ENCODE measurements at regions not wholly inside any gene's neighbourhood (a gene's known extent, or its start where the extent isn't known, plus 50 kb on each side); places are given as distances from the start of the nearest gene placed in this dataset.

GRCh38 chr2:10190255-10190654 lies 67.7 kb downstream of the RRM2 start:
- no peaks in the 10 kb centered on the region for H3K9me3 ChIP-seq (replicated peaks in 1 of 3)
- 93 to 96% (median 96%) methylated on average over 3 of the region's 3 CpGs for WGBS, 4 donors

GRCh38 chr2:10190737-10191532 lies 68.4 kb downstream of the RRM2 start:
- WGBS, 4 donors = 81 to 93% (median 84%) methylated on average over 8 to 10 of the region's 10 CpGs
- intact Hi-C loops (cut with DNase I) = no loop called here

More at GRCh38 chr2:10190255-10190654, 67.7 kb downstream of the RRM2 start:
- intact Hi-C loops (cut with DNase I) = no loop called here
- Histone ChIP-seq H3K27me3 (no peaks in the 10 kb centered on the region), H3K27ac (no peak overlapping the region), H3K36me3 (replicated peaks in 1 of 2) (no peaks in the 10 kb centered on the region), H3K4me1 (replicated peaks in 1 of 2) (no peaks in the 10 kb centered on the region), H3K4me3 (no peak overlapping the region)
- DNase-seq = no peak
- TF ChIP-seq POLR2A (IDR thresholded peaks at IDR 0.05) = no peak
- no peak for TF ChIP-seq CTCF (IDR thresholded peaks at IDR 0.05)

GRCh38 chr2:10191554-10191953 lies 69.0 kb downstream of the RRM2 start:
- Histone ChIP-seq H3K9me3 (replicated peaks in 1 of 3) (no peaks in the 10 kb centered on the region), H3K4me1 (replicated peaks in 1 of 2) (no peaks in the 10 kb centered on the region), H3K27me3 (no peaks in the 10 kb centered on the region), H3K27ac (no peak overlapping the region), H3K36me3 (replicated peaks in 1 of 2) (no peaks in the 10 kb centered on the region), H3K4me3 (no peak overlapping the region)
- no peak for TF ChIP-seq CTCF (IDR thresholded peaks at IDR 0.05)
- TF ChIP-seq POLR2A (IDR thresholded peaks at IDR 0.05) = no peak
- 89 to 95% (median 92%) methylated on average over 13 to 14 of the region's 14 CpGs for WGBS, 4 donors
- intact Hi-C loops (cut with DNase I) = no loop called here
- no peak for DNase-seq

More at GRCh38 chr2:10190737-10191532, 68.4 kb downstream of the RRM2 start:
- Histone ChIP-seq H3K9me3 (replicated peaks in 1 of 3) (no peaks in the 10 kb centered on the region), H3K4me1 (replicated peaks in 1 of 2) (no peaks in the 10 kb centered on the region), H3K27ac (no peak overlapping the region), H3K4me3 (no peak overlapping the region), H3K27me3 (no peaks in the 10 kb centered on the region), H3K36me3 (replicated peaks in 1 of 2) (no peaks in the 10 kb centered on the region)
- TF ChIP-seq POLR2A (IDR thresholded peaks at IDR 0.05) (no peak), CTCF (IDR thresholded peaks at IDR 0.05) (no peak)
- DNase-seq = no peak

GRCh38 chr2:10192392-10193015 lies 70.0 kb downstream of the RRM2 start:
- intact Hi-C loops (cut with DNase I) = no loop called here
- H3K27ac ChIP-seq = no peak overlapping the region
- TF ChIP-seq POLR2A (IDR thresholded peaks at IDR 0.05) (no peak), CTCF (IDR thresholded peaks at IDR 0.05) (no peak)
- no peak for DNase-seq
- no peak overlapping the region for H3K4me3 ChIP-seq
- H3K36me3 ChIP-seq (replicated peaks in 1 of 2) = no peaks in the 10 kb centered on the region
- H3K9me3 ChIP-seq (replicated peaks in 1 of 3) = no peaks in the 10 kb centered on the region
- no peaks in the 10 kb centered on the region for H3K4me1 ChIP-seq (replicated peaks in 1 of 2)
- WGBS, 4 donors = 88 to 93% (median 91%) methylated on average over 5 to 10 of the region's 10 CpGs
- no peaks in the 10 kb centered on the region for H3K27me3 ChIP-seq

Measured in adrenal gland (tissue), 9 donors.